ENCODE measurements at regions not wholly inside any gene's neighbourhood (a gene's known extent, or its start where the extent isn't known, plus 50 kb on each side); places are given as distances from the start of the nearest gene placed in this dataset.
"Not testable (repeated sequence)": the region's sequence is repeated elsewhere in the genome, so short reads cannot be mapped to it uniquely, and the experiment has no call there.

DNA sequence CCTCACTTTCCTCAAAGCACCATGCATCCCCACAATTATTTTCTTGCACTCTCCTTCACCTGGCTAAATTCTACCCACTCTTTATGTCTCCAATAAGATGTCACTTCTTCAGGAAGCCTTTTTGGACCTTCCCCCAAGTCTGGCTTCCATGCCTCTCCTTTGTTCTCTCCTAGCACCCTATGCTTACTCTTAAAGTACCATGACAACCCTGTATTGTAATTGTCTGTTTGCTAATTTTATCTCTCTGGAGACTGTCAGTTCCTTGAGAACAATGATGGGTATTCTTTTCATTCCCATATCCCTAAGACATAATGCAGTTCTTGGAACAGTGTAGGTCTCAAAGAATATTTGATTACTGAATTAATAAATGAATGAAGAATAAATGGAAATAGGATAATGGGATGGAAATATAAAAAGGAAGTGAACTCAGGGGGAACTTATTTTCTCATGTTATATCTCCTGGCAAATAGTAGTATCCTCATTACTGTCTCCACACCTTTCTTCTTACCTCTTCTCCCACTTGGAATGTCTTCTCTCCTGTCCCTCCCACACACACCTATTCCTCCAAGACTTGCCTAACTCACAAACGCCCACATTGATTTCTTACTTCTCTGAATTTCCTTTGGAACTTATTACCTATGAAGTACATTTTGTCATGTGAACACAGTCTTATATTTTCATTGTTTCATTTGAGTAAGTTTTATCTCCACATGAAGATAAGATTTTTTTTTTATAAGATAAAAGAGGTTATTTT lies 499.1 kb downstream of the NFIB start:
- Histone ChIP-seq H3K4me1 (replicated peaks in 1 of 2) (no peaks in the 10 kb centered on the region), H3K4me3 (no peak overlapping the region), H3K27ac (no peak overlapping the region)
- ATAC-seq (replicated peaks in 6 of 8), result peak in 1 of 8 experiments; percentile 84
- 0 to 100% (median 80%) methylated on average over 1 of the region's 1 CpG; no CpG with 5 or more reads in 1 of the 10 experiments for WGBS, 10 experiments
- in situ Hi-C loops (cut with MboI; ENCODE audit: low pct_unique_long_range_greater_than_20kb in 2 of 9, low sequenced_read_pairs in 9 of 9, unreplicated experiment in 9 of 9), result no loop called here

DNA sequence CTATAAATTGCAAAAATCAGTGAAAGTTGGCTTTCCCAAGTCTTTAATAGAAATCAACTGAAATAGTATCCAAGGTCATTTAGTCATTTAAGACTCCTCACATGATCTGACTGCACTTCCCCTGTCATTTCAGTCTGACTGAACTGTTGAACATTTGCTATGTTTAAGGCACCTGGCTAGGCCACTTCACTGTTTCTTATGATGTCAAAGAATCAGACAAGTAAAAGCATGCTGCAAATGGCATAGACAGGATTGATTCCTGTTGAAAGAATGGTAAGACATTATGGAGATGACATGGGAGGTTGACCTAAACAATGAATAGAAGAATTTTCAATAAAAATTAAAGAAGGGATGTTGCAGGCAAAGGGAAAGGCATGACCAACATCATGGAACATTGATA lies 502.1 kb downstream of the NFIB start:
- in situ Hi-C loops (cut with MboI; ENCODE audit: low pct_unique_long_range_greater_than_20kb in 2 of 9, low sequenced_read_pairs in 9 of 9, unreplicated experiment in 9 of 9), result no loop called here
- H3K4me3 ChIP-seq, result no peak overlapping the region
- no peak for ATAC-seq (replicated peaks in 6 of 8)
- H3K4me1 ChIP-seq (replicated peaks in 1 of 2), result peaks cover 0 to 13% of the 10 kb centered on the region in 2 donors
- no peak overlapping the region for H3K27ac ChIP-seq

DNA sequence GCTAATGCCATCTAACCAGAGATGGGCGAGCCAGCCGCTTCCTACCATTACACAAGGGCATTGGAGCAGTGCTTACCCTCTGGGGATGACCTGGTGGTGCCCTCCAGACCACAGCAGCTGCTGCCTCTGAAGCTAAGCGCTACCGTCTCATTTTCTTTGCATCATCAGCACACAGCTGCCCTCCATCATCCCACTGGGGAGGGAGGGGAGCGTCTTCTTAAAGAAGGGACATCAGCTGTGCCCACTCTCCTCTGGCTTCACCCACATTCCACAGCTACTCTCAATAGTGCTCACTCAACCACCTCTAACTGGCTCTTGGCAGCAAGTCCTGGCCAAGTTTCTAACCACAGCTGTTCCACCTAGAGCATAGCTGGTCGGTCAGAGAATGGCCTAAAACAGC lies 503.4 kb downstream of the NFIB start:
- no peak for ATAC-seq (replicated peaks in 6 of 8)
- H3K27ac ChIP-seq, result no peak overlapping the region
- in situ Hi-C loops (cut with MboI; ENCODE audit: low pct_unique_long_range_greater_than_20kb in 2 of 9, low sequenced_read_pairs in 9 of 9, unreplicated experiment in 9 of 9), result no loop called here
- no peak overlapping the region for H3K4me3 ChIP-seq
- 47 to 100% (median 95%) methylated on average over 1 to 4 of the region's 6 CpGs; no CpG with 5 or more reads in 3 of the 10 experiments for WGBS, 10 experiments
- H3K4me1 ChIP-seq (replicated peaks in 1 of 2), result peaks cover 0 to 26% of the 10 kb centered on the region in 2 donors

DNA sequence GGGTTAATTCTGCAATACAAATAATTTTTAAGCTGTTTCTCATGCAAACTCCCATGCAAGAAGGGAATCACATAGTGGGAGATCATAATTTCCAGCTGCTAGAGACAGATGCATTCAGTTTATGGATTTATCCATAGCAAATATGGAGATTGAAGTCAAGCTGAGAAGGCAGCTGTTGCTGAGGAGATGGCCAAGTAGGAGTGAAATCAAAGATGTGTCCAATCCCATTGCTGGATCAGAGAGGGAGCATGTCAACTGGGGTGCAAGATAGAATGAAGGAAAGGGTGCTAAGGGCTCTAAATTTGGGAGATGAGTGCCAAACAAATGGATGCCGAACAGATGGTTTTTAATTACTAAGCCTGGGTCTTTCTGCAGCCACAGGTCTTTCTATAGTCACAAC lies 504.5 kb downstream of the NFIB start:
- Histone ChIP-seq H3K4me1 (replicated peaks in 1 of 2) (peaks cover 0 to 29% of the 10 kb centered on the region in 2 donors), H3K27ac (no peak overlapping the region), H3K4me3 (no peak overlapping the region)
- ATAC-seq (replicated peaks in 6 of 8), result no peak
- in situ Hi-C loops (cut with MboI; ENCODE audit: low pct_unique_long_range_greater_than_20kb in 2 of 9, low sequenced_read_pairs in 9 of 9, unreplicated experiment in 9 of 9), result no loop called here
- WGBS, 10 experiments, result 60 to 100% (median 100%) methylated on average over 1 of the region's 1 CpG; no CpG with 5 or more reads in 3 of the 10 experiments

DNA sequence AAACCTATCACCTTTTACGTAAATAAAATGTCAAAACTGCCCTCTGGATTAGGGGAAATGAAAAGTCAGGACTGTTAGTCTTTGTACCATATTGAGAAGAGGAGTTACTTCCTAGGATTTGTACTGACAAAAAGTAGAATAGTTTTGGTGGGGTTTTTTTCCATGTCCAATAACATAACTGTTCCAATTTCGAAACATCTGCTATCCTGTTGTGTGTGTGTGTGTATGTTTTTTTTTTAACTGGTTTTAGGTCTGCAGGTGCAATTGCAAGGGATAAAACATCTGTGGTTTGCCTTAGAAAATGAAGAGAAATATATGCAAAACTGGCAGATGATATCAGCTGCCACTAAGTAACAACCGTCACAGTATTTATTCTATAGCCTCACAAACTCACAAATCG lies 506.8 kb downstream of the NFIB start:
- no peak overlapping the region for H3K27ac ChIP-seq
- peaks cover 0 to 29% of the 10 kb centered on the region in 2 donors for H3K4me1 ChIP-seq (replicated peaks in 1 of 2)
- in situ Hi-C loops (cut with MboI; ENCODE audit: low pct_unique_long_range_greater_than_20kb in 2 of 9, low sequenced_read_pairs in 9 of 9, unreplicated experiment in 9 of 9), result no loop called here
- ATAC-seq (replicated peaks in 6 of 8), result no peak
- WGBS, 10 experiments, result 45 to 100% (median 86%) methylated on average over 1 to 4 of the region's 4 CpGs; no CpG with 5 or more reads in 1 of the 10 experiments
- no peak overlapping the region for H3K4me3 ChIP-seq

DNA sequence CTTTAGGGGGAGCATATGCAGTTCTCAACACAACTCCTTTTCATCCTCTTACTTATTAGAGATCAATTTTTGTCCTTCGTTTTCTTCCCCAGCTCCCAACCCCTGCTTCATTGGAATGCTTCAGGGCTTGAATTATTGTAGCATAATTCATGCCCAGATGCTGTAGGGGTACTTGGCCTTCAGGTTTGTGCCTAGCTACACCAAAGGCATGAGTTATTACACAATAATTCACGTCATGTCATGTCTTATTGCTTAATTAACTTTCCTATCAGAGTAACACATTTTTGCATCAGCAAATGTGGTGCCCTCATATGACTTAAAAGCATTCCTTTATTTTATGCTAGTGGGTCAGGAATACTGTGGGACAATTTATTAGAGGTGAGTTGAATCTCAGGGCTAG lies 507.2 kb downstream of the NFIB start:
- Histone ChIP-seq H3K4me1 (replicated peaks in 1 of 2) (peaks cover 0 to 29% of the 10 kb centered on the region in 2 donors), H3K27ac (no peak overlapping the region), H3K4me3 (no peak overlapping the region)
- WGBS, 10 experiments, result 0 to 73% (median 51%) methylated on average over 1 to 2 of the region's 2 CpGs; no CpG with 5 or more reads in 2 of the 10 experiments
- in situ Hi-C loops (cut with MboI; ENCODE audit: low pct_unique_long_range_greater_than_20kb in 2 of 9, low sequenced_read_pairs in 9 of 9, unreplicated experiment in 9 of 9), result no loop called here
- peak in 5 of 8 experiments; percentile 78 to 98 (median 85) for ATAC-seq (replicated peaks in 6 of 8)

DNA sequence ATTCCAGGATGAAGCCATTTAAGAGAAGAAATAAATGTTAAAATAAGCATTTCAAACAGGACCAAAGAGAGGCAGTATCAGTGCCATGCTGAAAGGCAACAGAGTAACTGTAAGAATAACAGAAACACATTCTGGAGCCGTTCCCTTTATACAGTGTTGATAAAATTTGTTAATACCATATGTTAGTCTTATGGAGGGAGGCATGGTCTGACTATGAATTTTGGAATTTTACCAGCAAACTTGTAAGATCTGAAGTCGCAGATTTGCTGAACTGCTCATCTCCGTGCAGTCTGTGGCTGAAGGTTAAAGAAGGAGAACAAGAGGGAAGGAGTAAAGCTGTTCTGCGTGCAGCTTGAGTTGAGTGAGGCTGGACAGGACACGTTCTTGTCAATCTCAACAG lies 508.4 kb downstream of the NFIB start:
- Histone ChIP-seq H3K27ac (no peak overlapping the region), H3K4me1 (replicated peaks in 1 of 2) (peaks cover 0 to 29% of the 10 kb centered on the region in 2 donors), H3K4me3 (no peak overlapping the region)
- 0 to 100% (median 56%) methylated on average over 1 to 5 of the region's 5 CpGs; no CpG with 5 or more reads in 1 of the 10 experiments for WGBS, 10 experiments
- no peak for ATAC-seq (replicated peaks in 6 of 8)
- in situ Hi-C loops (cut with MboI; ENCODE audit: low pct_unique_long_range_greater_than_20kb in 2 of 9, low sequenced_read_pairs in 9 of 9, unreplicated experiment in 9 of 9), result no loop called here

DNA sequence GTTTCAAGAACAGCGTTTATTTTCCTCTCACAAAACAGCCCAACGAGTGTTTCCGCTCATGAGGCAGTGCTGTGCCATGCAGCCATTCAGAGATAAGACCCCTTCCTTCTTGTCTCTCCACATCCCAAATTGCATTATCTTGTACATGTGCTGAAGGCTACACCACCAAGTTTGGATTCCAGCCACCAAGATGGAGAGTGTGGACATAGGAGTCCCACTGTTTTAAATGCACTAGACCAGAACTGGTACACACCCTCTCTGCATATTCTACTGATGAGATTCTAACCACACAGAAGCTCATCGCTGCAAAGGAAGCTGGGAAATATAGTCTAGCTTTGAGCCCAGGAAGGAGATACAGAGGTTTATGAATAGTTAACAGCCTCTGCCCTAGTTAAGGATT lies 509.4 kb downstream of the NFIB start:
- in situ Hi-C loops (cut with MboI; ENCODE audit: low pct_unique_long_range_greater_than_20kb in 2 of 9, low sequenced_read_pairs in 9 of 9, unreplicated experiment in 9 of 9), result no loop called here
- Histone ChIP-seq H3K4me3 (no peak overlapping the region), H3K27ac (no peak overlapping the region), H3K4me1 (replicated peaks in 1 of 2) (peaks cover 0 to 29% of the 10 kb centered on the region in 2 donors)
- peak in 2 of 8 experiments; percentile 60 to 83 for ATAC-seq (replicated peaks in 6 of 8)
- 56 to 100% (median 86%) methylated on average over 1 to 4 of the region's 4 CpGs; no CpG with 5 or more reads in 3 of the 10 experiments for WGBS, 10 experiments

DNA sequence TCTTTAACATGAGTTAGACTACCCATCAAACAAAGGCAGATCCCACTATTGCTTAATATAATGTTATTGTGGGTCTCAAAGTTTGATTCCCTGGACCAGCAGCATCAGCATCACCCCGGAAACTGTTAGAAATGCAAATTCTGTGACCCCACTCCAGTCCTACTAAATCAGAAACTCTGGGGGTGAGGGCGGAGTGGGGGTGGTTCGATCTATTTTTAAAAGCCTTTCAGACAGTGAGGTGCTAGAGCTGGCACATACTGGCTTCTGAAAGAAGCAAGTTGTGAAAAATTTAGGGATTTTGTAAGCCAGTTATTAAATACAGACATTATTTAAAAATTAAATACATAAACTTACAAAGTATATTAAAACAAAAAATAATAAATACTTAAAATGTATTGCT lies 513.2 kb downstream of the NFIB start:
- H3K27ac ChIP-seq, result no peak overlapping the region
- peaks cover 0 to 6% of the 10 kb centered on the region in 2 donors for H3K4me1 ChIP-seq (replicated peaks in 1 of 2)
- WGBS, 10 experiments, result 0 to 100% (median 74%) methylated on average over 1 to 3 of the region's 3 CpGs; no CpG with 5 or more reads in 2 of the 10 experiments
- ATAC-seq (replicated peaks in 6 of 8), result no peak
- H3K4me3 ChIP-seq, result no peak overlapping the region
- in situ Hi-C loops (cut with MboI; ENCODE audit: low pct_unique_long_range_greater_than_20kb in 2 of 9, low sequenced_read_pairs in 9 of 9, unreplicated experiment in 9 of 9), result no loop called here

DNA sequence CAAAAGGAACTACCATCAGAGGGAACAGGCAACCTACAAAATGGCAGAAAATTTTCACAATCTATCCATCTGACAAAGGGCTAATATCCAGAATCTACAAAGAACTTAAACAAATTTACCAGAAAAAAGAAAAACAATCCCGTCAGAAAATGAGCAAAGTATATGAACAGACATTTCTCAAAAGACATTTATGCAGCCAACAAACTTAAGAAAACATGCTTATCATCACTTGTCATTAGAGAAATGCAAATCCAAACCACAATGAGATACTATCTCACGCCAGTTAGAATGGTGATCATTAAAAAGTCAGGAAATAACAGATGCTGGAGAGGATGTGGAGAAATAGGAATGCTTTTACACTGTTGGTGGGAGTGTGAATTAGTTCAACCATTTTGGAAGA lies 516.2 kb downstream of the NFIB start:
- in situ Hi-C loops (cut with MboI; ENCODE audit: low pct_unique_long_range_greater_than_20kb in 2 of 9, low sequenced_read_pairs in 9 of 9, unreplicated experiment in 9 of 9); H3K27ac ChIP-seq; ATAC-seq (replicated peaks in 6 of 8); H3K4me1 ChIP-seq (replicated peaks in 1 of 2); H3K4me3 ChIP-seq: not testable (repeated sequence)
- WGBS, 10 experiments, result 68 to 100% (median 98%) methylated on average over 1 to 2 of the region's 2 CpGs; no CpG with 5 or more reads in 2 of the 10 experiments

DNA sequence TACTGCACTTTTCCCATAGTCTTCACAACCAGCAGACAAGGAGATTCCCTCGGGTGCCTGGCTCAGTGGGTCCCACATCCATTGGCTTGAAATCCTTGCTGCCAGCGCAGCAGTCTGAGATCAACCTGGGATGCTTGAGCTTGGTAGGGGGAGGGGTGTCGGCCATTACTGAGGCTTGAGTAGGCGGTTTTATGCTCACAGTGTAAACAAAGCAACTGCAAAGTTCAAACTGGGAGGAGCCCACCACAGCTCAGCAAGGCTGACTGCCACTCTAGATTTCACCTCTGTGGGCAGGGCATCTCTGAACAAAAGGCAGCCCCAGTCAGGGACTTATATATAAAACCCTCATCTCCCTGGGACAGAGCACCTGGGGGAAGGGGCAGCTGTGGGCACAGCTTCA lies 512.3 kb upstream of the MPDZ start:
- no peak overlapping the region for H3K4me3 ChIP-seq
- no peak for ATAC-seq (replicated peaks in 6 of 8)
- WGBS, 10 experiments, result 0 to 100% (median 59%) methylated on average over 1 to 3 of the region's 4 CpGs; no CpG with 5 or more reads in 5 of the 10 experiments
- H3K4me1 ChIP-seq (replicated peaks in 1 of 2), result no peaks in the 10 kb centered on the region
- H3K27ac ChIP-seq, result no peak overlapping the region
- in situ Hi-C loops (cut with MboI; ENCODE audit: low pct_unique_long_range_greater_than_20kb in 2 of 9, low sequenced_read_pairs in 9 of 9, unreplicated experiment in 9 of 9), result no loop called here

DNA sequence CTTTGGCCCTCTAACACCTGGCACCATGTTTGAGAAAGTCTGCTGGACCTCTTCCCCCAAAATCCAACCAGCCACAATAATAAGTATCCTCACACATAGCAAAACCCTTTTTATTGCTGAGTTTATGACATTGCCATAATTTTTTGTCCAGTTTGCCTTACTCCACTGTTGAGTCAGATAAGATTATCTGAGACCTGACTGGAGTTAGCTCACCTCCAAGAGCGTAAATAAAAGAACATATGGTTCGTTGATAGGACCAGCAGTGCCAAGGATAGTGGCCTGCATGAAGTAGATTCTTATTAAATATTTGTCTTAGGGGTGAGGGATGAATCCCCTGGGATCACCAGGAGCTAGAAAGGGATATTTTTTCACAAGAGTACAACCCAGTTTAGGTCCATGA lies 510.6 kb upstream of the MPDZ start:
- in situ Hi-C loops (cut with MboI; ENCODE audit: low pct_unique_long_range_greater_than_20kb in 2 of 9, low sequenced_read_pairs in 9 of 9, unreplicated experiment in 9 of 9), result no loop called here
- Histone ChIP-seq H3K27ac (no peak overlapping the region), H3K4me3 (no peak overlapping the region), H3K4me1 (replicated peaks in 1 of 2) (no peaks in the 10 kb centered on the region)
- WGBS, 10 experiments, result 43 to 100% (median 60%) methylated on average over 1 to 2 of the region's 2 CpGs; no CpG with 5 or more reads in 3 of the 10 experiments
- ATAC-seq (replicated peaks in 6 of 8), result no peak

DNA sequence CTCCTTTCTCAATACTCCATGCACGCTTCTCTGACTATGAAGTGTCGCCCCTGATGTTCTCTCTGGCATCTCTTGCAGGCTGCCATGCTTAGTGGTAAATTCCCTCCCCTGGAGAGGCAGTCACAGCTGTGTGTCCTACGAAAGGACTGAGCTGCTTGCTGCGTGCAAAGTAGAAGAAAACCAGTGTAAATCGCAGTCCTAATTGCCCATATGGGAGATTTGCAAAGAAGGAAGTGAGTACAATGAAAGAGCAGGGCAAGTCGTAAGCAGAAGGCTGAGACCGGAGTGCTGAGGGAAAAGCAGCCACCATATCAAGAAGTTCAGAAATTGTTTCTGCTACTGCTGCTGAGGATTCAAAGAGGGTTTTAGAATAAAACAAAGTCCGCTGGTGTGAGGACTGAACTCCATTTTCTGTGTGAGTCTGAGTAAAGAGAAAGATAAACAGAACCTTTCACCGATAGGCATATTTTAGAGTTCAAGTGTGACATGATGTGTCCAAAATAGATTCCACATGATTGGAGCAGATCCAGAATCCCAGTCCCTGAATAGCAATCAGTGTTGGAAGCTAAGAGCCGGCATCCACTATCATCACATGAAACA lies 507.8 kb upstream of the MPDZ start:
- in situ Hi-C loops (cut with MboI; ENCODE audit: low pct_unique_long_range_greater_than_20kb in 2 of 9, low sequenced_read_pairs in 9 of 9, unreplicated experiment in 9 of 9), result no loop called here
- WGBS, 10 experiments, result 5 to 88% (median 66%) methylated on average over 2 to 10 of the region's 10 CpGs; no CpG with 5 or more reads in 1 of the 10 experiments

More for the DNA sequence above, 507.8 kb upstream of the MPDZ start:
- Histone ChIP-seq H3K4me1 (replicated peaks in 1 of 2) (no peaks in the 10 kb centered on the region), H3K27ac (no peak overlapping the region), H3K4me3 (no peak overlapping the region)
- peak in 3 of 8 experiments; percentile 33 to 66 (median 60) for ATAC-seq (replicated peaks in 6 of 8)

Measured in motor neuron (in vitro differentiated cells).